OCI-LY7 (cell line): ENCODE measurements at regions not wholly inside any gene's neighbourhood (a gene's known extent, or its start where the extent isn't known, plus 50 kb on each side); places are given as distances from the start of the nearest gene placed in this dataset.

Source experiments
- BruUV-seq: library from RNA; stranded (reverse); fragments of 400-500 nt; replicated peaks from 2 replicates; lab custom pipeline; 2021; lab: Mats Ljungman, UMichigan
- CTCF ChIA-PET: fragments of 300-600 bp; sonication (Branson Sonifier 250); formaldehyde crosslinking; loops from one replicate; lab custom pipeline; 2022; ENCODE audit warnings: antibody characterized with exemption; ENCODE audit not compliant: unreplicated experiment; lab: Charles Lee
- POLR2A ChIA-PET: fragments of 300-600 bp; sonication (Branson Sonifier 250); formaldehyde crosslinking; loops from one replicate; lab custom pipeline; 2022; ENCODE audit warnings: antibody characterized with exemption; lab: Charles Lee
- DNase-seq: peaks from one replicate; pipeline ENCODE4 v3.0.0-alpha.2; 2015; ENCODE audit warnings: low spot score
- H2AFZ ChIP-seq: fragments of 200-600 bp; sonication (generic), shearing (Covaris generic); 2 replicates; pipeline ENCODE4 v1.6.1; 2014; ENCODE audit warnings: mild to moderate bottlenecking, antibody characterized with exemption, low read length, moderate library complexity
- H3K27ac ChIP-seq: fragments of 200-600 bp; sonication (generic); 2 replicates; pipeline ENCODE4 v1.5.1; 2014; ENCODE audit warnings: mixed run types, low read depth, mild to moderate bottlenecking, moderate library complexity, low read length, inconsistent platforms; ENCODE audit not compliant: poor library complexity, severe bottlenecking
- H3K36me3 ChIP-seq: fragments of 200-600 bp; sonication (generic); 2 replicates; pipeline ENCODE4 v1.6.1; 2014; ENCODE audit warnings: mild to moderate bottlenecking, antibody characterized with exemption, low read length, moderate library complexity, mixed read lengths; ENCODE audit not compliant: insufficient read depth
- H3K4me1 ChIP-seq: fragments of 200-600 bp; sonication (generic); 2 replicates; pipeline ENCODE4 v1.5.1; 2014; ENCODE audit warnings: mild to moderate bottlenecking, low read length; ENCODE audit not compliant: insufficient read depth, poor library complexity, severe bottlenecking
- H3K4me2 ChIP-seq: fragments of 200-600 bp; sonication (generic); 2 replicates; pipeline ENCODE4 v1.6.1; 2014; ENCODE audit warnings: mild to moderate bottlenecking, low read length
- H3K4me3 ChIP-seq: fragments of 200-600 bp; sonication (generic); 2 replicates; pipeline ENCODE4 v1.5.1; 2014; ENCODE audit warnings: mild to moderate bottlenecking, low read depth, low read length; ENCODE audit not compliant: poor library complexity, severe bottlenecking
- H3K79me2 ChIP-seq: fragments of 200-600 bp; sonication (generic); 2 replicates; pipeline ENCODE4 v1.6.1; 2016; ENCODE audit warnings: low read depth, mild to moderate bottlenecking, low read length, moderate library complexity, mixed read lengths; ENCODE audit not compliant: insufficient read depth
- H3K9me2 ChIP-seq: fragments of 200-600 bp; sonication (generic); 2 replicates; pipeline ENCODE4 v1.6.1; 2016; ENCODE audit warnings: mild to moderate bottlenecking, low read length, mixed read lengths; ENCODE audit not compliant: insufficient read depth
- H3K9me3 ChIP-seq: fragments of 200-600 bp; sonication (generic); 2 replicates; pipeline ENCODE4 v1.6.1; 2014; ENCODE audit warnings: mild to moderate bottlenecking, mixed run types, low read length, mixed read lengths
- H4K20me1 ChIP-seq: fragments of 200-600 bp; sonication (generic); 2 replicates; pipeline ENCODE4 v1.6.1; 2014; ENCODE audit warnings: mild to moderate bottlenecking, antibody characterized with exemption, low read length, moderate library complexity, mixed read lengths; ENCODE audit not compliant: insufficient read depth
- CTCF ChIP-seq: fragments of 200-600 bp; sonication (generic); conservative IDR thresholded peaks from 2 replicates; pipeline ENCODE4 v1.5.1; 2014; ENCODE audit warnings: mild to moderate bottlenecking, antibody characterized with exemption, low read length, moderate library complexity, mixed read lengths
- EZH2phosphoT487 ChIP-seq: fragments of 200-600 bp; sonication (generic); IDR thresholded peaks from 2 replicates; pipeline ENCODE4 v1.6.1; 2018; ENCODE audit warnings: low read depth, borderline replicate concordance, mild to moderate bottlenecking, mixed run types, antibody characterized with exemption, low read length, moderate library complexity, mixed read lengths
- intact Hi-C: fragments of 100-400 bp; cut with micrococcal nuclease; formaldehyde crosslinking; loops from one replicate; pipeline ENCODE4 v1.10.0; 2022; ENCODE audit not compliant: unreplicated experiment

DNA sequence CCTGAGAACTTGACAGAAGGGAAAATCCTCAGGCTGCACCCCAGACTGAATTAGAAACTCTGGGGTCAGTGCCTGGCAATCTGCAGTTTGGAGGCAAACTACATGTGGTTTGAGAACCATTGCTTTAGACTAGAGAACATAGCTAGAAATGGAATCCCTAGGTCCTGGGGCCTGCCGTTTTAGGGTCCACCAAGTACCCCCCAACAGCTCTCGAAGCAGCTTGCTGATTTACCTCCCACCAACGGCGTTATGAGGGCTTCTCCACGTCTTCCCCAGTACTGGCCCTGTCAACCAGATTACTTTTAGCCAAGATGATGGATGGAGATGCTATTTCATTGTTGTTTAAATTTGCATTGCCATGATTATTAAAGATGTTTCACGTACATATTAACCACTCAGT is 272.5 kb downstream of the XXYLT1 start:
- Histone ChIP-seq H3K4me3 (no peak overlapping the region), H3K4me2 (no peak overlapping the region), H2AFZ (no peak overlapping the region), H3K9me3 (no peaks in the 10 kb centered on the region), H3K27ac (no peak overlapping the region), H3K4me1 (peaks cover 4% of the 10 kb centered on the region), H3K36me3 (no peaks in the 10 kb centered on the region), H3K9me2 (no peaks in the 10 kb centered on the region), H3K79me2 (no peaks in the 10 kb centered on the region), H4K20me1 (no peaks in the 10 kb centered on the region)
- ChIA-PET POLR2A (no interaction called here), CTCF (no interaction called here)
- TF ChIP-seq CTCF (no peak), EZH2phosphoT487 (no peak)
- intact Hi-C loops: no loop called here
- DNase-seq: no peak
- BruUV-seq: no TSS peak

DNA sequence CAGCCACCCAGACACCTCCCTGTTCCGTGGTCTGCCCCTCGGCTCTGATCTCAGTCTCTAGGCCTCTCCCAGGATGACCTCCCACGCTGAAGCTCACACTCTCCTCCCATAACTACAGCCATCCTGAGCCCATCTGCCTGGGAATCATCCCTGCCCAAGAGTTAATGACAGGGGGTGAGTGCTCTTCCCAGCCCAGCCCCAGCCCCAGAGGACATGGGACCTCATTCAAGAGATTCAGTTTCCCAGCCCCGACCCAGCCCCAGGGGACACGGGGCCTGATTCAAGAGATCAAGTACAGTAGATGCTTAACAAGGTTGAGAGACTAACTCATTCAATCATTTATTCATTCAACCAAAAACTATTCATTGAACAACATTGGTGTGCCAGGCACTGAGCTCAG is 272.0 kb downstream of the XXYLT1 start:
- H3K4me1 ChIP-seq: peaks cover 4% of the 10 kb centered on the region
- no peak for DNase-seq
- no peak for TF ChIP-seq EZH2phosphoT487
- TF ChIP-seq CTCF: no peak
- no TSS peak for BruUV-seq
- no peaks in the 10 kb centered on the region for H3K9me2 ChIP-seq
- no peaks in the 10 kb centered on the region for H3K36me3 ChIP-seq
- intact Hi-C loops: no loop called here
- no peak overlapping the region for H2AFZ ChIP-seq
- H3K79me2 ChIP-seq: no peaks in the 10 kb centered on the region
- H3K4me2 ChIP-seq: no peak overlapping the region
- no peaks in the 10 kb centered on the region for H3K9me3 ChIP-seq
- no peak overlapping the region for H3K4me3 ChIP-seq
- ChIA-PET POLR2A (no interaction called here), CTCF (no interaction called here)
- no peak overlapping the region for H3K27ac ChIP-seq
- H4K20me1 ChIP-seq: no peaks in the 10 kb centered on the region

- ChIA-PET POLR2A (interaction anchor here (0.6 kb wide), 1 partner anchor 316 kb away, joined by 3 read pairs; no protein-coding TSS in a partner anchor), CTCF (no interaction called here)
- no peak overlapping the region for H3K4me2 ChIP-seq
- no peaks in the 10 kb centered on the region for H3K9me2 ChIP-seq
- BruUV-seq: no TSS peak
- no peaks in the 10 kb centered on the region for H4K20me1 ChIP-seq
- H3K4me1 ChIP-seq: peaks cover 4% of the 10 kb centered on the region
- no peak overlapping the region for H3K4me3 ChIP-seq
- no peaks in the 10 kb centered on the region for H3K79me2 ChIP-seq
- H3K27ac ChIP-seq: no peak overlapping the region
- no peak for DNase-seq
- no peaks in the 10 kb centered on the region for H3K9me3 ChIP-seq
- intact Hi-C loops: no loop called here
- H3K36me3 ChIP-seq: no peaks in the 10 kb centered on the region
- TF ChIP-seq EZH2phosphoT487: no peak
- no peak for TF ChIP-seq CTCF
- H2AFZ ChIP-seq: no peak overlapping the region
Measured at GRCh38 chr3:194999491-194999890, 271.5 kb downstream of the XXYLT1 start.
